ENCODE measurements at regions not wholly inside any gene's neighbourhood (a gene's known extent, or its start where the extent isn't known, plus 50 kb on each side); places are given as distances from the start of the nearest gene placed in this dataset.

DNA sequence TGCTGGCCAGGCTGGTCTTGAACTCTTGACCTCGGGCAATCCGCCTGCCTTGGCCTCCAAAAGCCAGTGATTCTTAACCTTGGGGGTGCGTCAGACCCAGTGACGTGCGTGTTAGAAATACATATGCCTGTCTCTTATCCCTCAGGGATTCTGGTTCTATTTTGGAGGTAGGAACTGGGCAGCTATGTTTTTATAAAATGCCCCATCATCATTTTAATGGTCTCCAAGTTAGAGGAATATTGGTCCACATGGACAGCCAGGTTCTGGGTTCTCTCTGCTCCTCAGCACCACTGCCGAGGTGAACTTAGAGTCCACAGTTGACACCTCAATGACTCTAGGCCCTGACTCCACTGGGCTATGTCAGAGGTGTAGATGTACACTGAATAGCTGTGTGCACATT, 352.7 kb downstream of the SMOC2 start:
- TF ChIP-seq RAD21 (IDR thresholded peaks at IDR 0.05; ENCODE audit: low read depth) (no peak), EP300 (IDR thresholded peaks at IDR 0.05; ENCODE audit: borderline replicate concordance) (no peak), ZBTB7A (IDR thresholded peaks at IDR 0.05; ENCODE audit: low read depth) (no peak), TAF1 (IDR thresholded peaks at IDR 0.05; ENCODE audit: low read depth) (no peak)
- TF ChIP-seq, protein P1, sequence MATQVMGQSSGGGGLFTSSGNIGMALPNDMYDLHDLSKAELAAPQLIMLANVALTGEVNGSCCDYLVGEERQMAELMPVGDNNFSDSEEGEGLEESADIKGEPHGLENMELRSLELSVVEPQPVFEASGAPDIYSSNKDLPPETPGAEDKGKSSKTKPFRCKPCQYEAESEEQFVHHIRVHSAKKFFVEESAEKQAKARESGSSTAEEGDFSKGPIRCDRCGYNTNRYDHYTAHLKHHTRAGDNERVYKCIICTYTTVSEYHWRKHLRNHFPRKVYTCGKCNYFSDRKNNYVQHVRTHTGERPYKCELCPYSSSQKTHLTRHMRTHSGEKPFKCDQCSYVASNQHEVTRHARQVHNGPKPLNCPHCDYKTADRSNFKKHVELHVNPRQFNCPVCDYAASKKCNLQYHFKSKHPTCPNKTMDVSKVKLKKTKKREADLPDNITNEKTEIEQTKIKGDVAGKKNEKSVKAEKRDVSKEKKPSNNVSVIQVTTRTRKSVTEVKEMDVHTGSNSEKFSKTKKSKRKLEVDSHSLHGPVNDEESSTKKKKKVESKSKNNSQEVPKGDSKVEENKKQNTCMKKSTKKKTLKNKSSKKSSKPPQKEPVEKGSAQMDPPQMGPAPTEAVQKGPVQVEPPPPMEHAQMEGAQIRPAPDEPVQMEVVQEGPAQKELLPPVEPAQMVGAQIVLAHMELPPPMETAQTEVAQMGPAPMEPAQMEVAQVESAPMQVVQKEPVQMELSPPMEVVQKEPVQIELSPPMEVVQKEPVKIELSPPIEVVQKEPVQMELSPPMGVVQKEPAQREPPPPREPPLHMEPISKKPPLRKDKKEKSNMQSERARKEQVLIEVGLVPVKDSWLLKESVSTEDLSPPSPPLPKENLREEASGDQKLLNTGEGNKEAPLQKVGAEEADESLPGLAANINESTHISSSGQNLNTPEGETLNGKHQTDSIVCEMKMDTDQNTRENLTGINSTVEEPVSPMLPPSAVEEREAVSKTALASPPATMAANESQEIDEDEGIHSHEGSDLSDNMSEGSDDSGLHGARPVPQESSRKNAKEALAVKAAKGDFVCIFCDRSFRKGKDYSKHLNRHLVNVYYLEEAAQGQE (IDR thresholded peaks at IDR 0.05; ENCODE audit: low read depth): no peak
- TF ChIP-seq, protein P2, sequence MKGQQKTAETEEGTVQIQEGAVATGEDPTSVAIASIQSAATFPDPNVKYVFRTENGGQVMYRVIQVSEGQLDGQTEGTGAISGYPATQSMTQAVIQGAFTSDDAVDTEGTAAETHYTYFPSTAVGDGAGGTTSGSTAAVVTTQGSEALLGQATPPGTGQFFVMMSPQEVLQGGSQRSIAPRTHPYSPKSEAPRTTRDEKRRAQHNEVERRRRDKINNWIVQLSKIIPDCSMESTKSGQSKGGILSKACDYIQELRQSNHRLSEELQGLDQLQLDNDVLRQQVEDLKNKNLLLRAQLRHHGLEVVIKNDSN (IDR thresholded peaks at IDR 0.05): no peak
